Panc1 (cell line): ENCODE measurements at regions not wholly inside any gene's neighbourhood (a gene's known extent, or its start where the extent isn't known, plus 50 kb on each side); places are given as distances from the start of the nearest gene placed in this dataset.

Experiments
- ATAC-seq: fragments of 200-7000 bp; cut with Tn5 transposase; 2 replicates; pipeline ENCODE4 v1.9.1; 2020; ENCODE audit warnings: mild to moderate bottlenecking, moderate library complexity
- BruUV-seq: library from RNA; stranded (reverse); fragments of 400-500 nt; replicated peaks from 2 replicates; lab custom pipeline; 2021; lab: Mats Ljungman, UMichigan
- CTCF ChIA-PET: fragments of 300-600 bp; sonication (Branson Sonifier 250); formaldehyde crosslinking; loops from one replicate; lab custom pipeline; 2022; ENCODE audit warnings: antibody characterized with exemption; lab: Charles Lee
- POLR2A ChIA-PET: fragments of 300-600 bp; sonication (Branson Sonifier 250); formaldehyde crosslinking; loops from one replicate; lab custom pipeline; 2022; ENCODE audit warnings: antibody characterized with exemption; lab: Charles Lee
- DNase-seq: peaks from one replicate; pipeline ENCODE4 v3.0.0-alpha.2; 2010; ENCODE audit warnings: low read depth, low spot score
- H3K27ac ChIP-seq: 2 replicates; pipeline ENCODE4 v1.5.1; 2011; ENCODE audit warnings: mild to moderate bottlenecking, low read length, inconsistent platforms
- H3K27me3 ChIP-seq: fragments of 200-500 bp; sonication (Bioruptor generic); 2 replicates; pipeline ENCODE4 v1.6.0; 2014; ENCODE audit warnings: low read length, inconsistent platforms; ENCODE audit not compliant: control insufficient read depth, insufficient read depth
- H3K36me3 ChIP-seq: fragments of 200-500 bp; sonication (Bioruptor generic); 2 replicates; pipeline ENCODE4 v1.5.1; 2014; ENCODE audit warnings: inconsistent platforms, mild to moderate bottlenecking, low read length, moderate library complexity; ENCODE audit not compliant: control insufficient read depth, insufficient read depth
- H3K4me1 ChIP-seq: 2 replicates; pipeline ENCODE4 v1.5.1; 2011; ENCODE audit warnings: inconsistent platforms, mild to moderate bottlenecking, low read length, moderate library complexity; ENCODE audit not compliant: control insufficient read depth, insufficient read depth
- H3K4me3 ChIP-seq, 2 experiments: 2 replicates each; pipeline ENCODE4 v1.5.1; 2011 to 2012; ENCODE audit warnings: low read depth in 2 of 2, low read length in 2 of 2, mild to moderate bottlenecking in 2 of 2, inconsistent platforms in 1 of 2, moderate library complexity in 1 of 2
- H3K9me3 ChIP-seq: fragments of 200-500 bp; sonication (Bioruptor generic); 2 replicates; pipeline ENCODE4 v1.5.1; 2014; ENCODE audit warnings: low read depth, mild to moderate bottlenecking, inconsistent platforms, low read length, moderate library complexity; ENCODE audit not compliant: control insufficient read depth, insufficient read depth
- POLR2AphosphoS5 ChIP-seq: IDR thresholded peaks from 2 replicates; pipeline ENCODE4 v1.6.1; 2012; ENCODE audit warnings: mild to moderate bottlenecking, low read depth, low read length, moderate library complexity
- SIN3A ChIP-seq: IDR thresholded peaks from 2 replicates; pipeline ENCODE4 v1.6.1; 2012; ENCODE audit warnings: low read depth, mild to moderate bottlenecking, low read length, moderate library complexity, borderline replicate concordance; ENCODE audit not compliant: insufficient read depth
- TCF7L2 ChIP-seq: IDR thresholded peaks from 2 replicates; pipeline ENCODE4 v1.6.1; 2011; ENCODE audit warnings: mild to moderate bottlenecking, low read depth, low read length, inconsistent platforms
- in situ Hi-C: cut with HindIII; loops from 2 replicates; pipeline ENCODE4 v1.10.0; 2016; ENCODE audit warnings: low sequenced_read_pairs, low pct_unique_long_range_greater_than_20kb
- intact Hi-C: fragments of 100-400 bp; cut with micrococcal nuclease; formaldehyde crosslinking; loops from one replicate; pipeline ENCODE4 v1.10.0; 2022; ENCODE audit not compliant: unreplicated experiment
- TF ChIP-seq, protein P1 (sequence below): fragments of 450-650 bp; IDR thresholded peaks from 2 replicates; pipeline ENCODE4 v1.5.1; 2017; ENCODE audit warnings: mild to moderate bottlenecking
- TF ChIP-seq, protein P2 (sequence below), 2 experiments: IDR thresholded peaks; 2 replicates each; pipeline ENCODE4 v1.6.1; 2011 to 2012; ENCODE audit warnings: low read depth in 2 of 2, control low read depth in 1 of 2, low read length in 1 of 2, mild to moderate bottlenecking in 1 of 2, moderate library complexity in 1 of 2; ENCODE audit not compliant: insufficient read depth in 1 of 2

DNA sequence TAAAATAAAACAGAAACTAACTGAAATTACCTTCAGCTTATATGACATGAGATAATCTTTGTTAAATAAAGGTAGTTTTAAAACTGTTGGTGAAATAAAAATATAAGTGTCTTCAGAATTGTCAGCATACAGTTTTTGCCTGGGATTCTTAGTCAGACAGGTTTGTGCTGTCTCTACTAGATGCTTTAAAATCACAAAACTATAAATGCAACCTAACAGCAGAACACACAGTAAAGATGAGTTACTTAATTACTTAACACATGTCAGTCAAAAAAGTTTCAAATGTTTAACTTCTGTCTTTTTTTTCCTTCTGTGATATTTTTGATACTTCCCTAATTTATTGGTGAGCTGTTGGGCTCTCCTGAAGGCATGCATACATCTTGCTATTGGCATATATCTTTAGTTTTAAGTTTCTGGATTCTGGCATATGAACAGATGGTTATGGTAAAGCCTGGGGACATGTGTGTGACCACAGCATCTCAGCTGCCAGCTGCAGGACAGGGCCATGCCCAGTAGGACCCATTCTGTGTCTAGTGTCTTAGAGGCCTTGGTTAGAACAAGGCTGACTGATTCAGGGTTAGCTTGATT is 231.1 kb upstream of the NUDT12 start:
- H3K27me3 ChIP-seq = no peaks in the 10 kb centered on the region
- ChIA-PET CTCF (no interaction called here), POLR2A (interaction anchor here (0.5 kb wide), 1 partner anchor 22 kb away, joined by 3 read pairs; no protein-coding TSS in a partner anchor)
- H3K4me3 ChIP-seq = no peak overlapping the region
- no peaks in the 10 kb centered on the region for H3K4me1 ChIP-seq
- in situ Hi-C loops = no loop called here
- H3K9me3 ChIP-seq = no peaks in the 10 kb centered on the region
- ATAC-seq = no peak
- BruUV-seq = no TSS peak
- DNase-seq = no peak
- intact Hi-C loops = no loop called here
- no peak overlapping the region for H3K27ac ChIP-seq
- no peaks in the 10 kb centered on the region for H3K36me3 ChIP-seq
- TF ChIP-seq POLR2AphosphoS5 (no peak), SIN3A (no peak), TCF7L2 (no peak)
- TF ChIP-seq, protein P1, sequence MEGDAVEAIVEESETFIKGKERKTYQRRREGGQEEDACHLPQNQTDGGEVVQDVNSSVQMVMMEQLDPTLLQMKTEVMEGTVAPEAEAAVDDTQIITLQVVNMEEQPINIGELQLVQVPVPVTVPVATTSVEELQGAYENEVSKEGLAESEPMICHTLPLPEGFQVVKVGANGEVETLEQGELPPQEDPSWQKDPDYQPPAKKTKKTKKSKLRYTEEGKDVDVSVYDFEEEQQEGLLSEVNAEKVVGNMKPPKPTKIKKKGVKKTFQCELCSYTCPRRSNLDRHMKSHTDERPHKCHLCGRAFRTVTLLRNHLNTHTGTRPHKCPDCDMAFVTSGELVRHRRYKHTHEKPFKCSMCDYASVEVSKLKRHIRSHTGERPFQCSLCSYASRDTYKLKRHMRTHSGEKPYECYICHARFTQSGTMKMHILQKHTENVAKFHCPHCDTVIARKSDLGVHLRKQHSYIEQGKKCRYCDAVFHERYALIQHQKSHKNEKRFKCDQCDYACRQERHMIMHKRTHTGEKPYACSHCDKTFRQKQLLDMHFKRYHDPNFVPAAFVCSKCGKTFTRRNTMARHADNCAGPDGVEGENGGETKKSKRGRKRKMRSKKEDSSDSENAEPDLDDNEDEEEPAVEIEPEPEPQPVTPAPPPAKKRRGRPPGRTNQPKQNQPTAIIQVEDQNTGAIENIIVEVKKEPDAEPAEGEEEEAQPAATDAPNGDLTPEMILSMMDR = no peak
- TF ChIP-seq, protein P2, sequence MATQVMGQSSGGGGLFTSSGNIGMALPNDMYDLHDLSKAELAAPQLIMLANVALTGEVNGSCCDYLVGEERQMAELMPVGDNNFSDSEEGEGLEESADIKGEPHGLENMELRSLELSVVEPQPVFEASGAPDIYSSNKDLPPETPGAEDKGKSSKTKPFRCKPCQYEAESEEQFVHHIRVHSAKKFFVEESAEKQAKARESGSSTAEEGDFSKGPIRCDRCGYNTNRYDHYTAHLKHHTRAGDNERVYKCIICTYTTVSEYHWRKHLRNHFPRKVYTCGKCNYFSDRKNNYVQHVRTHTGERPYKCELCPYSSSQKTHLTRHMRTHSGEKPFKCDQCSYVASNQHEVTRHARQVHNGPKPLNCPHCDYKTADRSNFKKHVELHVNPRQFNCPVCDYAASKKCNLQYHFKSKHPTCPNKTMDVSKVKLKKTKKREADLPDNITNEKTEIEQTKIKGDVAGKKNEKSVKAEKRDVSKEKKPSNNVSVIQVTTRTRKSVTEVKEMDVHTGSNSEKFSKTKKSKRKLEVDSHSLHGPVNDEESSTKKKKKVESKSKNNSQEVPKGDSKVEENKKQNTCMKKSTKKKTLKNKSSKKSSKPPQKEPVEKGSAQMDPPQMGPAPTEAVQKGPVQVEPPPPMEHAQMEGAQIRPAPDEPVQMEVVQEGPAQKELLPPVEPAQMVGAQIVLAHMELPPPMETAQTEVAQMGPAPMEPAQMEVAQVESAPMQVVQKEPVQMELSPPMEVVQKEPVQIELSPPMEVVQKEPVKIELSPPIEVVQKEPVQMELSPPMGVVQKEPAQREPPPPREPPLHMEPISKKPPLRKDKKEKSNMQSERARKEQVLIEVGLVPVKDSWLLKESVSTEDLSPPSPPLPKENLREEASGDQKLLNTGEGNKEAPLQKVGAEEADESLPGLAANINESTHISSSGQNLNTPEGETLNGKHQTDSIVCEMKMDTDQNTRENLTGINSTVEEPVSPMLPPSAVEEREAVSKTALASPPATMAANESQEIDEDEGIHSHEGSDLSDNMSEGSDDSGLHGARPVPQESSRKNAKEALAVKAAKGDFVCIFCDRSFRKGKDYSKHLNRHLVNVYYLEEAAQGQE (IDR thresholded peaks at IDR 0.05; ENCODE audit: insufficient read depth in 1 of 2, low read depth in 2 of 2, low read length in 1 of 2) = no peak

DNA sequence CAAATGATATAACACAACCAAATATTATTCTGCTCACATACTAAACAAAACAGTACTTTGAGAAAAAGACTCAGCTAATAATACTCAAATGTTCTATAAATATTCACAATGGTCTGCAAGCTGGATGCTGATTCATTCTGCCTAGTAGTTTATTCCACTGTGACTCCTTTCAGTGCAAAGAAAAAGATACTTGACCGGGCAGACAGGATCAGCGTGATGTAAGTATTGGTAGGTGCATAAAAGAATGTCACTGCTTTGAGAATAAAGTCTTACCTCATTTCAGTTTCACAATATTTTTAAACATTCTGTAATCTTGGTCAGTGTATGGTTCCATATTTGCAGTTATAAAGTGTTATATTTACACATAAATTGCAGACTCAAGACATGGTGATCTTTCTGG is 223.0 kb upstream of the NUDT12 start:
- Histone ChIP-seq H3K4me1 (no peaks in the 10 kb centered on the region), H3K27ac (no peak overlapping the region), H3K9me3 (no peaks in the 10 kb centered on the region), H3K36me3 (no peaks in the 10 kb centered on the region), H3K27me3 (no peaks in the 10 kb centered on the region), H3K4me3 (no peak overlapping the region)
- intact Hi-C loops (no loop called here), in situ Hi-C loops (no loop called here)
- DNase-seq = no peak
- BruUV-seq = no TSS peak
- CTCF ChIA-PET = no interaction called here
- POLR2A ChIA-PET = no interaction called here
- TF ChIP-seq, protein P1 = no peak
- no peak for TF ChIP-seq SIN3A
- TF ChIP-seq TCF7L2 = no peak
- TF ChIP-seq POLR2AphosphoS5 = no peak
- no peak for ATAC-seq
